Endothelial cell of umbilical vein (primary cell): ENCODE measurements at regions not wholly inside any gene's neighbourhood (a gene's known extent, or its start where the extent isn't known, plus 50 kb on each side); places are given as distances from the start of the nearest gene placed in this dataset.

ENCODE experiments used
- BruUV-seq: library from RNA; stranded (reverse); fragments of 400-500 nt; replicated peaks from 2 replicates; lab custom pipeline; 2021; lab: Mats Ljungman, UMichigan
- CTCF ChIA-PET: fragments of 300-600, 350-600 bp; sonication (Branson Sonifier 250); formaldehyde crosslinking; loops from one replicate; lab custom pipeline; 2021; ENCODE audit warnings: antibody characterized with exemption, inconsistent platforms; lab: Charles Lee
- POLR2A ChIA-PET: fragments of 300-600, 350-600 bp; sonication (Branson Sonifier 250); formaldehyde crosslinking; loops from one replicate; lab custom pipeline; 2021; ENCODE audit warnings: antibody characterized with exemption, inconsistent platforms; lab: Charles Lee
- DNase-seq: peaks from one replicate; pipeline ENCODE4 v3.0.0-alpha.2; 2011; ENCODE audit warnings: low read depth, low spot score
- FAIRE-seq: peaks from 2 replicates; lab custom pipeline; 2011; peaks lifted over from hg19 to GRCh38; lab: Jason Lieb, UNC
- H2AFZ ChIP-seq: 2 replicates; pipeline ENCODE4 v1.6.0; 2012; ENCODE audit warnings: low read depth, low read length, control low read depth, inconsistent platforms
- H3K27ac ChIP-seq: 2 replicates; pipeline ENCODE4 v1.5.1; 2011; ENCODE audit warnings: low read depth, mild to moderate bottlenecking, control low read depth, low read length, moderate library complexity; ENCODE audit not compliant: insufficient read depth
- H3K27me3 ChIP-seq, 2 experiments: 2 replicates each; pipeline versions ENCODE4 v1.6.0 to v1.6.1; 2011; ENCODE audit warnings: low read length in 2 of 2, mixed read lengths in 1 of 2; ENCODE audit not compliant: control insufficient read depth in 2 of 2, insufficient read depth in 2 of 2
- H3K36me3 ChIP-seq, 2 experiments: 2 replicates in 1 of 2; 3 replicates in 1 of 2; pipeline ENCODE4 v1.5.1; 2011; ENCODE audit warnings: low read length in 2 of 2, mild to moderate bottlenecking in 1 of 2, moderate library complexity in 1 of 2; ENCODE audit not compliant: control insufficient read depth in 2 of 2, insufficient read depth in 2 of 2; ENCODE audit errors: extremely low read depth in 1 of 2
- H3K4me1 ChIP-seq: 3 replicates; pipeline ENCODE4 v1.5.1; 2011; ENCODE audit warnings: mild to moderate bottlenecking, low read length; ENCODE audit not compliant: control insufficient read depth, insufficient read depth; ENCODE audit errors: extremely low read depth
- H3K4me2 ChIP-seq: 2 replicates; pipeline ENCODE4 v1.6.1; 2011; ENCODE audit warnings: low read length, control low read depth, mixed read lengths; ENCODE audit not compliant: insufficient read depth
- H3K4me3 ChIP-seq, 3 experiments: fragments of 200-600 bp in 1 of 3; sonication (generic), shearing (Covaris generic) in 1 of 3; replicated peaks in 1 of 3; 2 replicates each; pipeline ENCODE4 v1.5.1; 2011 to 2016; ENCODE audit warnings: control low read depth in 3 of 3, low read length in 3 of 3, mild to moderate bottlenecking in 2 of 3, inconsistent platforms in 1 of 3, low read depth in 1 of 3, moderate library complexity in 1 of 3; ENCODE audit not compliant: insufficient read depth in 1 of 3
- H3K79me2 ChIP-seq: 2 replicates; pipeline ENCODE4 v1.6.0; 2012; ENCODE audit warnings: low read length, inconsistent platforms; ENCODE audit not compliant: control insufficient read depth, insufficient read depth
- H3K9ac ChIP-seq: replicated peaks from 2 replicates; pipeline ENCODE3; 2011; ENCODE audit warnings: low read length, control low read depth; ENCODE audit not compliant: insufficient read depth; ENCODE audit errors: extremely low read depth
- H3K9me1 ChIP-seq: replicated peaks from 3 replicates; pipeline ENCODE4 v1.6.0; 2011; ENCODE audit warnings: mild to moderate bottlenecking, low read length; ENCODE audit not compliant: control insufficient read depth, insufficient read depth; ENCODE audit errors: extremely low read depth
- H3K9me3 ChIP-seq: replicated peaks from 2 replicates; pipeline ENCODE4 v1.5.1; 2012; ENCODE audit warnings: low read length, inconsistent platforms; ENCODE audit not compliant: control insufficient read depth, insufficient read depth
- H4K20me1 ChIP-seq: replicated peaks from 2 replicates; pipeline ENCODE3; 2011; ENCODE audit warnings: mild to moderate bottlenecking, low read length; ENCODE audit not compliant: control insufficient read depth, insufficient read depth; ENCODE audit errors: extremely low read depth
- EZH2 ChIP-seq: IDR thresholded peaks from 2 replicates; pipeline ENCODE4 v1.6.1; 2012; ENCODE audit warnings: borderline replicate concordance, low read depth, mild to moderate bottlenecking, moderate library complexity, low read length, inconsistent platforms; ENCODE audit not compliant: severe bottlenecking
- FOS ChIP-seq: IDR thresholded peaks from 2 replicates; pipeline ENCODE4 v1.6.1; 2011; ENCODE audit warnings: mild to moderate bottlenecking, low read length, moderate library complexity, borderline replicate concordance; ENCODE audit not compliant: insufficient read depth
- GATA2 ChIP-seq: IDR thresholded peaks from 2 replicates; pipeline ENCODE4 v1.7.0; 2011; ENCODE audit warnings: low read depth, mild to moderate bottlenecking, moderate library complexity, mixed read lengths, low read length; ENCODE audit not compliant: insufficient read length, insufficient read depth
- JUN ChIP-seq: IDR thresholded peaks from 2 replicates; pipeline ENCODE4 v1.6.1; 2011; ENCODE audit warnings: borderline replicate concordance, low read depth; ENCODE audit not compliant: insufficient read length, insufficient read depth
- MYC ChIP-seq: IDR thresholded peaks from one replicate; pipeline ENCODE4 v1.6.1; 2011; ENCODE audit warnings: mild to moderate bottlenecking, low read depth, low read length
- POLR2A ChIP-seq: IDR thresholded peaks from 2 replicates; pipeline ENCODE4 v1.6.1; 2012; ENCODE audit warnings: low read depth, mild to moderate bottlenecking, control low read depth, low read length
- POLR2AphosphoS5 ChIP-seq: IDR thresholded peaks from 2 replicates; pipeline ENCODE4 v1.6.1; 2012; ENCODE audit warnings: low read depth, mild to moderate bottlenecking, control low read depth, low read length, moderate library complexity; ENCODE audit not compliant: insufficient read depth
- dilution Hi-C: fragments of 300-500 bp; cut with MboI; formaldehyde crosslinking; loops from one replicate; pipeline ENCODE4 v1.15.0; 2019; ENCODE audit warnings: low sequenced_read_pairs; ENCODE audit not compliant: extremely low pct_ligation_motif_present
- intact Hi-C: fragments of 100-400 bp; cut with micrococcal nuclease; formaldehyde crosslinking; loops from one replicate; pipeline ENCODE4 v1.10.0; 2022
- TF ChIP-seq, protein P1 (sequence below): IDR thresholded peaks from 2 replicates; pipeline ENCODE4 v1.6.1; 2011; ENCODE audit not compliant: insufficient read depth, insufficient read length
- TF ChIP-seq, protein P2 (sequence below), 2 donors: IDR thresholded peaks; 1 replicate in 1 of 2; 2 replicates in 1 of 2; pipeline ENCODE4 v1.5.1; 2011; ENCODE audit warnings: low read length in 2 of 2, mild to moderate bottlenecking in 2 of 2, moderate library complexity in 2 of 2, control low read depth in 1 of 2, inconsistent platforms in 1 of 2, low read depth in 1 of 2; ENCODE audit not compliant: insufficient read depth in 1 of 2; ENCODE audit errors: extremely low read depth in 1 of 2

DNA sequence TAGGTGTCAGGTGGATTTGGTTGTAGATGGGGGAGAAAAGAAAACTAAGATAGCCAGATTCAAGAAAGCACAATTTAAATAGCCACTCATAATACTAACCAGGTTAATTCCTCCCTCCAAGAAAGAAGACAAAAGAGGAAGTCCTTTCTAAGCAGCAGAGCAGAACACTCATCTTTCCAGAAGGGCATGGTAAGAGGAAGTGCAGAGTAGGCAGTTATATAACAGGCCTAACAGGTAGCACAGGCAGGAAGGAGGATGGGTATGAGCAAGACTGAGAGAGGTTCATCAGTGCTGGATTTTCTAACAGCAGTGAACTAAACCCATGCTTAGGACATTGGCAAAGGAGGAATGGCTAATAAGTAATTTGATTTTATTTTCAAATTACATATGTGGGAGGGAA lies 517.5 kb downstream of the PLPP3 start:
- ChIA-PET POLR2A (no interaction called here), CTCF (no interaction called here)
- no peak for TF ChIP-seq POLR2A
- TF ChIP-seq JUN, result no peak
- TF ChIP-seq, protein P1, sequence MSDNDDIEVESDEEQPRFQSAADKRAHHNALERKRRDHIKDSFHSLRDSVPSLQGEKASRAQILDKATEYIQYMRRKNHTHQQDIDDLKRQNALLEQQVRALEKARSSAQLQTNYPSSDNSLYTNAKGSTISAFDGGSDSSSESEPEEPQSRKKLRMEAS, result no peak
- no peak for TF ChIP-seq POLR2AphosphoS5
- no peak for TF ChIP-seq EZH2
- TF ChIP-seq GATA2, result no peak
- no peak for TF ChIP-seq FOS
- TF ChIP-seq MYC, result no peak
- TF ChIP-seq, protein P2, sequence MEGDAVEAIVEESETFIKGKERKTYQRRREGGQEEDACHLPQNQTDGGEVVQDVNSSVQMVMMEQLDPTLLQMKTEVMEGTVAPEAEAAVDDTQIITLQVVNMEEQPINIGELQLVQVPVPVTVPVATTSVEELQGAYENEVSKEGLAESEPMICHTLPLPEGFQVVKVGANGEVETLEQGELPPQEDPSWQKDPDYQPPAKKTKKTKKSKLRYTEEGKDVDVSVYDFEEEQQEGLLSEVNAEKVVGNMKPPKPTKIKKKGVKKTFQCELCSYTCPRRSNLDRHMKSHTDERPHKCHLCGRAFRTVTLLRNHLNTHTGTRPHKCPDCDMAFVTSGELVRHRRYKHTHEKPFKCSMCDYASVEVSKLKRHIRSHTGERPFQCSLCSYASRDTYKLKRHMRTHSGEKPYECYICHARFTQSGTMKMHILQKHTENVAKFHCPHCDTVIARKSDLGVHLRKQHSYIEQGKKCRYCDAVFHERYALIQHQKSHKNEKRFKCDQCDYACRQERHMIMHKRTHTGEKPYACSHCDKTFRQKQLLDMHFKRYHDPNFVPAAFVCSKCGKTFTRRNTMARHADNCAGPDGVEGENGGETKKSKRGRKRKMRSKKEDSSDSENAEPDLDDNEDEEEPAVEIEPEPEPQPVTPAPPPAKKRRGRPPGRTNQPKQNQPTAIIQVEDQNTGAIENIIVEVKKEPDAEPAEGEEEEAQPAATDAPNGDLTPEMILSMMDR (IDR thresholded peaks at IDR 0.05; ENCODE audit: extremely low read depth in 1 of 2, insufficient read depth in 1 of 2, low read depth in 1 of 2, low read length in 2 of 2), result no peak
- H3K27ac ChIP-seq, result no peak overlapping the region
- H3K9me3 ChIP-seq, result no peaks in the 10 kb centered on the region
- no peak overlapping the region for H3K4me2 ChIP-seq
- H3K27me3 ChIP-seq, result no peaks in the 10 kb centered on the region
- no peak overlapping the region for H3K4me3 ChIP-seq
- no peaks in the 10 kb centered on the region for H4K20me1 ChIP-seq
- dilution Hi-C loops, result no loop called here
- intact Hi-C loops, result no loop called here
- BruUV-seq, result no TSS peak
- H3K36me3 ChIP-seq, result no peaks in the 10 kb centered on the region
- no peaks in the 10 kb centered on the region for H3K9me1 ChIP-seq
- FAIRE-seq, result no peak
- H3K4me1 ChIP-seq, result no peaks in the 10 kb centered on the region
- no peak overlapping the region for H3K9ac ChIP-seq
- no peak overlapping the region for H2AFZ ChIP-seq
- no peak for DNase-seq
- H3K79me2 ChIP-seq, result no peaks in the 10 kb centered on the region
